ENCODE measurements at regions not wholly inside any gene's neighbourhood (a gene's known extent, or its start where the extent isn't known, plus 50 kb on each side); places are given as distances from the start of the nearest gene placed in this dataset.

- DNase-seq, result no peak
These were observed 527.6 kb downstream of the LMO7 start for GRCh38 chr13:76163761-76164160.

GRCh38 chr13:76160961-76161925 lies 525.1 kb downstream of the LMO7 start:
- no peak for DNase-seq

GRCh38 chr13:76160506-76160905 lies 524.4 kb downstream of the LMO7 start:
- no peak for DNase-seq

GRCh38 chr13:76157926-76158325 lies 521.8 kb downstream of the LMO7 start:
- DNase-seq, result no peak

- no peak for DNase-seq
These were observed 517.1 kb downstream of the LMO7 start for GRCh38 chr13:76153239-76153638.

- DNase-seq, result no peak
These were observed 512.8 kb downstream of the LMO7 start for GRCh38 chr13:76148926-76149325.

- DNase-seq, result no peak
These were observed 512.2 kb downstream of the LMO7 start for GRCh38 chr13:76148374-76148773.

GRCh38 chr13:76132532-76132931 lies 496.4 kb downstream of the LMO7 start:
- DNase-seq, result no peak

- DNase-seq, result no peak
These were observed 495.4 kb downstream of the LMO7 start for GRCh38 chr13:76131551-76131950.

- DNase-seq, result no peak
These were observed 493.3 kb downstream of the LMO7 start for GRCh38 chr13:76129305-76130000.

- DNase-seq, result no peak
These were observed 491.8 kb downstream of the LMO7 start for GRCh38 chr13:76127922-76128321.

- DNase-seq, result no peak
These were observed 487.4 kb downstream of the LMO7 start for GRCh38 chr13:76123548-76123947.

GRCh38 chr13:76116751-76117360 lies 480.7 kb downstream of the LMO7 start:
- no peak for DNase-seq

GRCh38 chr13:76106763-76107162 lies 470.6 kb downstream of the LMO7 start:
- DNase-seq, result no peak

GRCh38 chr13:76094645-76095044 lies 458.5 kb downstream of the LMO7 start:
- no peak for DNase-seq

GRCh38 chr13:76091076-76091475 lies 454.9 kb downstream of the LMO7 start:
- DNase-seq, result no peak

- DNase-seq, result no peak
These were observed 450.6 kb downstream of the LMO7 start for GRCh38 chr13:76086729-76087128.

- DNase-seq, result no peak
These were observed 431.7 kb downstream of the LMO7 start for GRCh38 chr13:76067850-76068249.

GRCh38 chr13:76053181-76053580 lies 417.1 kb downstream of the LMO7 start:
- no peak for DNase-seq

- no peak for DNase-seq
These were observed 413.2 kb downstream of the LMO7 start for GRCh38 chr13:76049376-76049746.

GRCh38 chr13:76048675-76049375 lies 412.7 kb downstream of the LMO7 start:
- DNase-seq, result no peak

GRCh38 chr13:76048131-76048530 lies 412.0 kb downstream of the LMO7 start:
- no peak for DNase-seq

GRCh38 chr13:76043874-76044273 lies 407.7 kb downstream of the LMO7 start:
- DNase-seq, result no peak

Data from right forelimb (tissue), 1 donor.